ENCODE measurements at regions not wholly inside any gene's neighbourhood (a gene's known extent, or its start where the extent isn't known, plus 50 kb on each side); places are given as distances from the start of the nearest gene placed in this dataset.

DNA sequence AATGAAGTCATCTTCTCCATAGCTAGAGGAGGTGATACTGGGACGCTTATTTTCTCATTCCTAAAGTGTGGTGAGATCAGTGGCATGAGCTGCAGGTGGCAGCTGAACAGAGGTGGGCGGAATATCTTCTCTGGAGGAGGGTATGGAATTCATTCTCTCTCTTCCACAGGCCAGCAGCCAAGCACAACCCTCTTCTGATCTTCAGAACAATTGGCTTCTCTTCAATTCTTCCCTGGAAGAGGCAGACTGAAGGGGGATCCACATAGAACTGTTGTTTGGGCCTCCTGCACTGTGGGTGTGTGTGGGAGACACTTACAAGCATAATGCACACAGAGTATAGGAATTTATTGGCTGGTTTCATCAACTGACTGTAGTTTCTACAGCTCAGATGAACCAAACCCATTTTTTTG, 180.4 kb upstream of the RASGEF1B start:
- Histone ChIP-seq H3K9me3 (no peaks in the 10 kb centered on the region), H3K36me3 (no peaks in the 10 kb centered on the region), H3K4me3 (no peak overlapping the region), H3K27me3 (no peaks in the 10 kb centered on the region), H3K27ac (no peak overlapping the region), H3K4me1 (peaks cover 0 to 17% of the 10 kb centered on the region in 2 donors)
- TF ChIP-seq, protein P1, sequence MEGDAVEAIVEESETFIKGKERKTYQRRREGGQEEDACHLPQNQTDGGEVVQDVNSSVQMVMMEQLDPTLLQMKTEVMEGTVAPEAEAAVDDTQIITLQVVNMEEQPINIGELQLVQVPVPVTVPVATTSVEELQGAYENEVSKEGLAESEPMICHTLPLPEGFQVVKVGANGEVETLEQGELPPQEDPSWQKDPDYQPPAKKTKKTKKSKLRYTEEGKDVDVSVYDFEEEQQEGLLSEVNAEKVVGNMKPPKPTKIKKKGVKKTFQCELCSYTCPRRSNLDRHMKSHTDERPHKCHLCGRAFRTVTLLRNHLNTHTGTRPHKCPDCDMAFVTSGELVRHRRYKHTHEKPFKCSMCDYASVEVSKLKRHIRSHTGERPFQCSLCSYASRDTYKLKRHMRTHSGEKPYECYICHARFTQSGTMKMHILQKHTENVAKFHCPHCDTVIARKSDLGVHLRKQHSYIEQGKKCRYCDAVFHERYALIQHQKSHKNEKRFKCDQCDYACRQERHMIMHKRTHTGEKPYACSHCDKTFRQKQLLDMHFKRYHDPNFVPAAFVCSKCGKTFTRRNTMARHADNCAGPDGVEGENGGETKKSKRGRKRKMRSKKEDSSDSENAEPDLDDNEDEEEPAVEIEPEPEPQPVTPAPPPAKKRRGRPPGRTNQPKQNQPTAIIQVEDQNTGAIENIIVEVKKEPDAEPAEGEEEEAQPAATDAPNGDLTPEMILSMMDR (IDR thresholded peaks at IDR 0.05), result no peak
- no peak for DNase-seq (ENCODE audit: low spot score)

DNA sequence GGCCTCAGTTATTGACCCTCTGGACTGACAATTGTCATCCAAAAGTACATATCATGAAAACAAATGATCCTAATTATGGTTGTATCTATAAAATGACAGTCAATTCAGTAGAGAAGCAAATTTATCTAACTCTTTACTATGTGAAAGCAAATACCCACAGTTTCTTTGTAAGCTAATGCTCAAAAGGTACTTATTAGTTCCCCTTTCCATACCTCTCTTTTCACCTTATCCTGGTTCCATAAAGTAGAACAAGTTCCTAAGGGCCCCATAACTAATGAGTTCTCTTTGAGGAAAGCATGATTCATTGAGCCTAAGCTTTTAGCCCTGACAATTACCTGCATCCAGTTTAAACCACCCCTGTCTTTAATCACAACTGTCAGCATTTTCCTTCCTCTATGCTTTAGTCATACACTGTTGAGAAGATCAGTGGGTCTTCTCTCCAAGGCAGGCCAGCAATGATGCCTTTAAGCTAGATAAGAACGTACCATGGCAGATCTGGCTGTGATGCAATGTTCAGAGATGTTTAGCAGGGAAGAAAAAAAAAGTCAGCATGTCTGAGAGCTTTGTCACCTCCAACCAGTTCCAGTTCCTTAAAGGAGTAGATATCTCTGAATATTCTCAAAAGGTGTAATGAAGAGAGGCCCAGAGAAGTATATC, 179.7 kb upstream of the RASGEF1B start:
- DNase-seq (ENCODE audit: low spot score), result no peak
- H3K27ac ChIP-seq, result no peak overlapping the region
- no peaks in the 10 kb centered on the region for H3K9me3 ChIP-seq
- TF ChIP-seq, protein P1 (IDR thresholded peaks at IDR 0.05), result no peak
- no peaks in the 10 kb centered on the region for H3K27me3 ChIP-seq
- no peak overlapping the region for H3K4me3 ChIP-seq
- peaks cover 0 to 17% of the 10 kb centered on the region in 2 donors for H3K4me1 ChIP-seq
- no peaks in the 10 kb centered on the region for H3K36me3 ChIP-seq

DNA sequence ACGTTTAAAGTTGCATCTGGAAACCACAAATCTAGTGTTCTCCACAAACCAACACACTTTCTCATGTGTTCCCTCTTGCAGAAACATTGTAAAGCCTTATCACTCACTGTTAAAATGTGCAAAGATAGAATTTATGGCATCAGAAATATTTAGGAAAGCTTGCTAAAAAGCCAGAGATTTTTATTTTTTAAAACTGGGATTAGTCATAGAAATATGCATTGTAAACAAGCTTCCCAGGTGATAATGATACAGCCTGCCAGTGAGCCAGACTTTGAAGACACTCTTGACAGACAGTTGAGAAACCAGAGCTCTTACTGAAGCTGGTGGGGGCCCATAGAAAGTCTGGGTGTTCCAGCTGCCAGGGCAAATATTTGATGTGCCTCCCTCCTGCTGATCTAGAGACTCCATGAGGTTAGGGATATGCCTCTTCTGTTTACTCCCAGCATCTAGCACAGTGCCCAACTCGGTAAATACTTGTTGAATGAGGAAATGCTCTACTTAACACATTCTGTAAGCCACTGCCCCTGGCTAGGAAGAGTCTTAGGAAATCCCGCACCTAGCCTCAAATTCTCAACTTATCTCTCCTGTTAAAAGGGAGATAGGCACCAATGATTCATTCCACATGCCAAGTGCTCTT, 179.0 kb upstream of the RASGEF1B start:
- H3K4me1 ChIP-seq, result peaks cover 0 to 17% of the 10 kb centered on the region in 2 donors
- H3K27ac ChIP-seq, result no peak overlapping the region
- TF ChIP-seq, protein P1 (IDR thresholded peaks at IDR 0.05), result no peak
- H3K9me3 ChIP-seq, result no peaks in the 10 kb centered on the region
- no peak for DNase-seq (ENCODE audit: low spot score)
- no peaks in the 10 kb centered on the region for H3K36me3 ChIP-seq
- no peaks in the 10 kb centered on the region for H3K27me3 ChIP-seq
- no peak overlapping the region for H3K4me3 ChIP-seq

DNA sequence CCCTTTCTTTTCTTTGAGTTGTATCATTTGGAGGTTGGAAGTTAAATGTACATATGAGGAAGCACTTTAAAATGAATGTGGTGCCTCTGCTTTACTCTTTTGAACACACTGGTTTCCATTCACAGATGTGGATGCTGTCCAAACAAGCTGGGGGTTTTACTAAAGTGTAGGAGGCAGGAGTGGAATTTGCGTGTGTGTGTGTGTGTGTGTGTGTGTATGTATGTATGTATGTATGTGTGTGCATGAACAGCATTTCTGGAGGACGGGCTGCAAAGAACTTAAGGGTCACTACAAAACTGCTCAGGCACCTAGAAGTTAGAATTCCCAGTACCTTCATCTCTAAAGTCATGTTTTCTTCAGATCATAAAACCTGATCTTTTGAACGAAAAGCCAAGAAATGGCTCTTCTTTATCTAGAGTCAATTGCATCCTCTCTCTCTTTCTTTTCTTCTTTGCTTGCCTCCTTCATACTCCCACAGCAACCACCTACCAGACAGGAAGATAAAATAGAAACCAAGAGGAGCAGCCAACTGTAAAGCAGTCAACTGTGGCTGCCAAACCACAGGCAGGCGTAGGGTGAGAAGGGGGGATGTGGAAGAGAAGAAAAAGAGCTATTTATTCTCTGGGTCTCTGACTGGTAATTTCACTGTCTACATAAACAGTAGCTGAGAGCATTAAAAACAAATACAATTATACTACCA, 177.0 kb upstream of the RASGEF1B start:
- TF ChIP-seq, protein P1 (IDR thresholded peaks at IDR 0.05), result no peak

DNA sequence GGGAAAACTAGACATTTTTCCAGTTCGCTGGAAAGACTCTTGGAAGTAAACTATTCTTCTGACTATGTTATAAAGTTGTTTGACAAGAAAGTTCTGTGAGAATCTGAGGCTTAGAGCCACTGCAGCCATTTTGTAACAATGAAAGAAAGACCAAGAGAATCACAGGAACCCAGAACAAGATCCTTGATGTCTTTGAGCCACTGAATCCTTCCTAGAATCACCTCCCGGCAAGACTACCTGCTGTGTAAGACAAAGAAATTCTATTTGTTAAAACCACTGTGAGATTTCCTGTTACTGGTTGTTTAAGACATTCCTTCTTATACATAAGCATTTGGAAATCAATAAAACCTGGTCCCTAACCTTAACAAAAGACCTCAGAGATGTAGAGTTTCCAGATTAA, 175.7 kb upstream of the RASGEF1B start:
- no peak for DNase-seq (ENCODE audit: low spot score)
- H3K27ac ChIP-seq, result no peak overlapping the region
- no peaks in the 10 kb centered on the region for H3K36me3 ChIP-seq
- H3K4me1 ChIP-seq, result peaks cover 0 to 17% of the 10 kb centered on the region in 2 donors
- TF ChIP-seq, protein P1 (IDR thresholded peaks at IDR 0.05), result no peak
- H3K27me3 ChIP-seq, result no peaks in the 10 kb centered on the region
- H3K9me3 ChIP-seq, result peaks cover 0 to 5% of the 10 kb centered on the region in 2 donors
- H3K4me3 ChIP-seq, result no peak overlapping the region

More for the DNA sequence above, 177.0 kb upstream of the RASGEF1B start:
- DNase-seq (ENCODE audit: low spot score), result no peak
- no peaks in the 10 kb centered on the region for H3K27me3 ChIP-seq
- peaks cover 0 to 5% of the 10 kb centered on the region in 2 donors for H3K9me3 ChIP-seq
- H3K4me1 ChIP-seq, result peaks cover 0 to 17% of the 10 kb centered on the region in 2 donors
- no peak overlapping the region for H3K4me3 ChIP-seq
- no peak overlapping the region for H3K27ac ChIP-seq
- H3K36me3 ChIP-seq, result no peaks in the 10 kb centered on the region
